Stimulated activated naive B cell treated with anti-CD40 and anti-IgM and Interleukin-4, amounts not matched to agents 10 μg/mL and 1 μg/mL and 100 μg/mL, for 72 hours (primary cell): ENCODE measurements at regions not wholly inside any gene's neighbourhood (a gene's known extent, or its start where the extent isn't known, plus 50 kb on each side); places are given as distances from the start of the nearest gene placed in this dataset.
A peak's percentile ranks its signal among the peaks of the same experiment; 100 is the strongest.

Source experiments
- ATAC-seq, 2 donors: fragments of 150-1000 bp; cut with Tn5 transposase; replicated peaks; 2 replicates each; pipeline ENCODE4 v1.10.0; 2021; ENCODE audit warnings: moderate library complexity in 1 of 2
- DNase-seq: peaks from one replicate; pipeline ENCODE4 v3.0.0; 2021
- H3K27ac Mint-ChIP-seq: one replicate; pipeline ENCODE4 v1.8.0; 2022; ENCODE audit warnings: mild to moderate bottlenecking, mixed read lengths
- H3K27me3 Mint-ChIP-seq, 2 donors: one replicate each; pipeline ENCODE4 v1.8.0; 2022; ENCODE audit warnings: mixed read lengths in 2 of 2
- H3K36me3 Mint-ChIP-seq, 2 donors: one replicate each; pipeline ENCODE4 v1.8.0; 2022; ENCODE audit warnings: mixed read lengths in 2 of 2, mild to moderate bottlenecking in 1 of 2
- H3K4me1 Mint-ChIP-seq, 2 donors: one replicate each; pipeline ENCODE4 v1.8.0; 2022; ENCODE audit warnings: mixed read lengths in 2 of 2, mild to moderate bottlenecking in 1 of 2
- H3K4me3 Mint-ChIP-seq, 2 donors: one replicate each; pipeline ENCODE4 v1.8.0; 2022; ENCODE audit warnings: mild to moderate bottlenecking in 2 of 2, mixed read lengths in 2 of 2, moderate library complexity in 1 of 2
- H3K9me3 Mint-ChIP-seq, 2 donors: one replicate each; pipeline ENCODE4 v1.8.0; 2022; ENCODE audit warnings: mixed read lengths in 2 of 2, mild to moderate bottlenecking in 1 of 2

- H3K4me1 Mint-ChIP-seq, result peaks cover 6 to 10% of the 10 kb centered on the region in 2 donors
- H3K27me3 Mint-ChIP-seq, result no peaks in the 10 kb centered on the region
- no peaks in the 10 kb centered on the region for H3K9me3 Mint-ChIP-seq
- DNase-seq, result no peak
- no peak for ATAC-seq
- H3K27ac Mint-ChIP-seq, result no peak overlapping the region
- H3K36me3 Mint-ChIP-seq, result no peaks in the 10 kb centered on the region
- no peak overlapping the region for H3K4me3 Mint-ChIP-seq
These were observed 265.2 kb upstream of the PHF14 start for GRCh38 chr7:10708447-10708846.

DNA sequence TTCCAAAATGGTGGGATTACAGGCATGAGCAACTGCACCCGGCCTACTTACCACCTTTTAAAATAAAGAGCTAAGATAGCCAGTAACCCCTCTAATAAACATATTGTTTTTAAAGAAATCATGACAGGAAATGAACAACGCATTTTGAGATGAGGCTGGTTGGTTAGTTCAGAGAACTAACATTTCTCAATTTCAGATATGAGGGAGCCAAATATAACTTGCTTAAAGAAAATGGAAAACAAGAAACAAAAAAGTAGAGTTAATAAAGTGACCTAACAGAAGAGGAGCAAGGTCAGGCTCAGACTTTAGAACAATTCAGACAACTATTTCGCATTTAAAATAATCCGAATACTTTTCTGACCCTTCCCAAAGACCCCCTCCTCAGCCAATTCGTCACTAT is 254.9 kb upstream of the PHF14 start:
- Mint-ChIP-seq H3K27ac (no peak overlapping the region), H3K4me1 (peaks cover 0 to 4% of the 10 kb centered on the region in 2 donors)

GRCh38 chr7:10720042-10720441 is 253.6 kb upstream of the PHF14 start:
- H3K4me1 Mint-ChIP-seq, result peaks cover 0 to 4% of the 10 kb centered on the region in 2 donors
- ATAC-seq, result no peak
- peaks cover 0 to 5% of the 10 kb centered on the region in 2 donors for H3K27me3 Mint-ChIP-seq
- H3K27ac Mint-ChIP-seq, result no peak overlapping the region
- no peaks in the 10 kb centered on the region for H3K36me3 Mint-ChIP-seq
- H3K9me3 Mint-ChIP-seq, result no peaks in the 10 kb centered on the region
- H3K4me3 Mint-ChIP-seq, result no peak overlapping the region
- DNase-seq, result no peak

More for the DNA sequence above, 254.9 kb upstream of the PHF14 start:
- DNase-seq (no peak), ATAC-seq (no peak)
- H3K9me3 Mint-ChIP-seq, result no peaks in the 10 kb centered on the region
- peaks cover 0 to 5% of the 10 kb centered on the region in 2 donors for H3K27me3 Mint-ChIP-seq
- no peaks in the 10 kb centered on the region for H3K36me3 Mint-ChIP-seq
- no peak overlapping the region for H3K4me3 Mint-ChIP-seq

- no peaks in the 10 kb centered on the region for H3K36me3 Mint-ChIP-seq
- peaks cover 0 to 5% of the 10 kb centered on the region in 2 donors for H3K27me3 Mint-ChIP-seq
These were observed 252.4 kb upstream of the PHF14 start for GRCh38 chr7:10721289-10721688.

DNA sequence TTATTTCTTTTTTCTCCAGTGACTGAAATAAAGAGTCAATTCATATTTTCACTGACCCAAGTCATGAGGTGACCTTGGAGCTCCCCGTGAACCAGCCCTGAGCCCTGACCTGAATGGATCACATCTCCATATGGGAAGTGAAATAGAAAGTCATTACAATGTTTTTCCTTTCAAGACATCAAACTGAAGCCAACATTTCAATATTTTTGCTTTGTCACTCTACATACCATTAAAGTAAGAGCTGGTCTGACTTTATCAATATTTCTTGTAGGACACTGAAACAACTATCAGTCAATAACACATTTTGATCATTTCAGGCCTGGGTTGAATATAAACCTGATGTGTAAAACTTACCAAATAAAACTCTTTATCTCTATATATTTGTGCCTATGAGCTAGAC is 249.8 kb upstream of the PHF14 start:
- no peak overlapping the region for H3K4me3 Mint-ChIP-seq

More at GRCh38 chr7:10721289-10721688, 252.4 kb upstream of the PHF14 start:
- ATAC-seq (no peak), DNase-seq (no peak)
- no peak overlapping the region for H3K4me3 Mint-ChIP-seq
- H3K9me3 Mint-ChIP-seq, result no peaks in the 10 kb centered on the region
- no peak overlapping the region for H3K27ac Mint-ChIP-seq
- H3K4me1 Mint-ChIP-seq, result peaks cover 0 to 4% of the 10 kb centered on the region in 2 donors

DNA sequence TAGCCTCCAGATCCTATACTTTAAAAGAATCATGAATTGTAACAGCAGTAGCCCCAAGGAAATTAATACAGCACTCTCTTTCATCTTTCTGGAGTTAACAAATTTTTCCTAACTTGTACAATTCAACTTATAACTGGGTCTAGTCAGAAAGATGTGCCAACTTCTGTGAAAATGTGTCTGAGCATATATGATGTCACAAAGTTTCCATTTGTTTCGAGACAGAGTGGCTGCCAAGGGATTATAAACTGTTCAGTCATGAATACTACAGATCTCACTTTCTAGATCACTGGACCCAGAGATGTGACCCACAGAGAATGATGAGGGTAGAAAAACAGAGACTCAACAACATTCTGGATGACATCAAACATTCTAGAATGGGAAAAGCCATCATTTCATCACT is 249.2 kb upstream of the PHF14 start:
- Mint-ChIP-seq H3K4me1 (peaks cover 0 to 4% of the 10 kb centered on the region in 2 donors), H3K9me3 (no peaks in the 10 kb centered on the region), H3K4me3 (no peak overlapping the region), H3K36me3 (no peaks in the 10 kb centered on the region), H3K27me3 (peaks cover 0 to 5% of the 10 kb centered on the region in 2 donors), H3K27ac (no peak overlapping the region)
- no peak for ATAC-seq
- DNase-seq, result no peak

More for the DNA sequence above, 249.8 kb upstream of the PHF14 start:
- ATAC-seq (no peak), DNase-seq (no peak)
- H3K27ac Mint-ChIP-seq, result peak overlapping the region; percentile 16
- peaks cover 0 to 4% of the 10 kb centered on the region in 2 donors for H3K4me1 Mint-ChIP-seq
- H3K27me3 Mint-ChIP-seq, result peaks cover 0 to 5% of the 10 kb centered on the region in 2 donors
- no peaks in the 10 kb centered on the region for H3K36me3 Mint-ChIP-seq
- H3K9me3 Mint-ChIP-seq, result no peaks in the 10 kb centered on the region

GRCh38 chr7:10727636-10728035 is 246.0 kb upstream of the PHF14 start:
- Mint-ChIP-seq H3K27me3 (peaks cover 0 to 5% of the 10 kb centered on the region in 2 donors), H3K9me3 (peaks cover 0 to 1% of the 10 kb centered on the region in 2 donors), H3K4me3 (no peak overlapping the region), H3K4me1 (peaks cover 0 to 4% of the 10 kb centered on the region in 2 donors), H3K27ac (no peak overlapping the region), H3K36me3 (no peaks in the 10 kb centered on the region)
- ATAC-seq (no peak), DNase-seq (no peak)

GRCh38 chr7:10731253-10731773 is 242.4 kb upstream of the PHF14 start:
- Mint-ChIP-seq H3K4me1 (no peaks in the 10 kb centered on the region), H3K27me3 (no peaks in the 10 kb centered on the region), H3K36me3 (no peaks in the 10 kb centered on the region), H3K4me3 (no peak overlapping the region), H3K27ac (no peak overlapping the region), H3K9me3 (peaks cover 0 to 1% of the 10 kb centered on the region in 2 donors)
- ATAC-seq, result no peak
- DNase-seq, result no peak

DNA sequence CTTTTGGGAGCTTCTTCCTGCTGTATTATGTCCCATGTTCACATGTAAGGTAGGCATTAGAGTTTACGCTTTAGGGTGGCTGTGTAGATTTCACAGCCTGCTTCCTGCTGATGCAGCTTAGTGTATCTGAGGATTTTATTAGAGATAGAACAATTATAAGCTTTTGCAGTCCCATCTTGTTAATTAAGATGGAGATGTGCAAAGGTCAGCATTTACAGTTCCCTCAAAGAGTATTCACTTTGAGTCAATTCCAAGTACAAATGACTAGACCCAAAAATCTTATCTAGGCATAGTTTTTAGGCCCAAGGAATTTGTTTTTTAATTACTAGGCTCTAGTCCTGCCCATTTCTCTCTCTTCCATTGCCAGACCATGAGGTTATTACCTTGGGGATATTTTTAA is 239.9 kb upstream of the PHF14 start:
- no peak overlapping the region for H3K27ac Mint-ChIP-seq
- H3K27me3 Mint-ChIP-seq, result no peaks in the 10 kb centered on the region
- H3K4me1 Mint-ChIP-seq, result no peaks in the 10 kb centered on the region
- no peaks in the 10 kb centered on the region for H3K36me3 Mint-ChIP-seq
- no peak for ATAC-seq
- no peak for DNase-seq
- H3K4me3 Mint-ChIP-seq, result no peak overlapping the region
- peaks cover 0 to 1% of the 10 kb centered on the region in 2 donors for H3K9me3 Mint-ChIP-seq

- DNase-seq (no peak), ATAC-seq (no peak)
- Mint-ChIP-seq H3K9me3 (peaks cover 0 to 1% of the 10 kb centered on the region in 2 donors), H3K4me1 (no peaks in the 10 kb centered on the region), H3K27me3 (no peaks in the 10 kb centered on the region), H3K36me3 (no peaks in the 10 kb centered on the region), H3K4me3 (no peak overlapping the region), H3K27ac (no peak overlapping the region)
These were observed 239.1 kb upstream of the PHF14 start for GRCh38 chr7:10734595-10734994.

DNA sequence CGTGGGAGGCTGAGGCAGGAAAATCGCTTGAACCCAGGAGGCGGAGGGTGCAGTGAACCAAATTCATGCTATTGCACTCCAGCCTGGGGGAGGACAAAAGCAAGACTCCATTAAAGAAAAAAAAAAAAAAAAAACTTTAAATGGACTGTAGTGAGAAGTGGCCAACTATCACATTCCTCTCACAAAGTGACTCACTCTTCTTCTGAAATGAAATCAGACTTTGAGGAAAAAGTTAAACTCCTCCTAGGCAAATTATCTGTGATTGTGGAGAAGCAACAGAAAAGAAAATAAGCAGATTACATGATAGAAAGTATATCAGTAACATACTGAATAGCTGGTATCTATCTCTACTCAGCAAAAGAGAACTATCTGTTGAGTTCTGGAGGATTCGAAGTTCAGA is 234.3 kb upstream of the PHF14 start:
- H3K36me3 Mint-ChIP-seq, result no peaks in the 10 kb centered on the region
- H3K27ac Mint-ChIP-seq, result no peak overlapping the region
- no peaks in the 10 kb centered on the region for H3K4me1 Mint-ChIP-seq
- H3K27me3 Mint-ChIP-seq, result no peaks in the 10 kb centered on the region
- H3K4me3 Mint-ChIP-seq, result no peak overlapping the region
- ATAC-seq (no peak), DNase-seq (no peak)
- H3K9me3 Mint-ChIP-seq, result peaks cover 3 to 6% of the 10 kb centered on the region in 2 donors

- Mint-ChIP-seq H3K4me3 (no peak overlapping the region), H3K4me1 (no peaks in the 10 kb centered on the region), H3K27ac (no peak overlapping the region), H3K9me3 (peaks cover 7 to 13% of the 10 kb centered on the region in 2 donors), H3K36me3 (no peaks in the 10 kb centered on the region), H3K27me3 (no peaks in the 10 kb centered on the region)
- ATAC-seq (no peak), DNase-seq (no peak)
These were observed 232.9 kb upstream of the PHF14 start for GRCh38 chr7:10740805-10741204.

DNA sequence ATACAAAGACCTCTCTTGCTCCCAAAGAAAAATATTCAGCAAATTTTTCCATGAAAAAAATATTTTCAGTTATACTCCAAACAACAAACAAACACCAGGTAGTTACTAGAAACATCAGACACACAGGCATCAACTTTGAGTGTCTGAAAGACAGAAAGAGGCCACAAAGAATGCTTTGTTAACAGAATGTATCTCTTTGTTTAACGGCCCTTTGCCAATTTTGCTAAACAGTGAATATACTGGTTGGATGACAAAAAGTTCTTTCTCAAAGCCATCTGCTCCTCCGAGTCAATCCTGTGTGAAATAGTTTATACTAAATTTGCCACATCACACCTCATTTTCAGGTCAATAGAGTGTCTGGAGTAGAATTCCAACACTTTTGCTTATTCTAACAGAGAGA is 216.7 kb upstream of the PHF14 start:
- Mint-ChIP-seq H3K4me3 (no peak overlapping the region), H3K9me3 (peaks cover 7 to 12% of the 10 kb centered on the region in 2 donors), H3K4me1 (no peaks in the 10 kb centered on the region), H3K27me3 (no peaks in the 10 kb centered on the region), H3K36me3 (no peaks in the 10 kb centered on the region), H3K27ac (no peak overlapping the region)
- DNase-seq (no peak), ATAC-seq (no peak)

GRCh38 chr7:10759120-10759519 is 214.6 kb upstream of the PHF14 start:
- no peak overlapping the region for H3K27ac Mint-ChIP-seq
- H3K36me3 Mint-ChIP-seq, result no peaks in the 10 kb centered on the region
- DNase-seq (no peak), ATAC-seq (no peak)
- H3K27me3 Mint-ChIP-seq, result no peaks in the 10 kb centered on the region
- H3K9me3 Mint-ChIP-seq, result peaks cover 7 to 10% of the 10 kb centered on the region in 2 donors
- H3K4me1 Mint-ChIP-seq, result no peaks in the 10 kb centered on the region
- no peak overlapping the region for H3K4me3 Mint-ChIP-seq

DNA sequence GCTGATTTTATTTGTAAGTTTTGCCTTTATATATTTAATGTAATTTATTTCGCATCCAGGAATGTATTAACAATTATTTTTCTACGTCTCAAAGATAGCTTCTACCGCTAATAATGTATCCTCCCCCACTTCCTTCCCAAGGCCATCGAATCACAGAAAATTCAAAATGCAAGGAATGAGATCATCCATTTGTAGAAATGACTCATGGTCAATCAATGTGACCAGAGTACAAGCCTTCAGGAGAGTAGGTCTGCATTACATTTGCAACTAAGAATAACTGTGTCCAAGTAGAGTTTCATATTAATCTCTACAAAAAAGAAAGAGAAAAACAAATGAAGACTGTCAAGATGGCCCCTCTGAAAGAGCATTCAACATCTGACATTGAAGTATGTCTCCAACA is 205.9 kb upstream of the PHF14 start:
- Mint-ChIP-seq H3K9me3 (no peaks in the 10 kb centered on the region), H3K36me3 (no peaks in the 10 kb centered on the region), H3K27me3 (no peaks in the 10 kb centered on the region), H3K4me1 (no peaks in the 10 kb centered on the region), H3K27ac (no peak overlapping the region), H3K4me3 (no peak overlapping the region)
- no peak for DNase-seq
- no peak for ATAC-seq

GRCh38 chr7:10770176-10770575 is 203.5 kb upstream of the PHF14 start:
- ATAC-seq, result no peak
- Mint-ChIP-seq H3K4me1 (no peaks in the 10 kb centered on the region), H3K4me3 (no peak overlapping the region), H3K27ac (no peak overlapping the region), H3K9me3 (no peaks in the 10 kb centered on the region), H3K36me3 (no peaks in the 10 kb centered on the region), H3K27me3 (no peaks in the 10 kb centered on the region)
- DNase-seq, result no peak
